Prostate gland (tissue), 2 donors: ENCODE measurements at regions not wholly inside any gene's neighbourhood (a gene's known extent, or its start where the extent isn't known, plus 50 kb on each side); places are given as distances from the start of the nearest gene placed in this dataset.

Source experiments
- CTCF ChIP-seq, 4 experiments: fragments of 200-600 bp in 2 of 4; fragments of 450-650 bp in 2 of 4; sonication (generic) in 2 of 4; IDR thresholded peaks; 1 replicate in 3 of 4; 2 replicates in 1 of 4; pipeline ENCODE4 v1.5.1; 2016 to 2019; ENCODE audit warnings: antibody characterized with exemption in 4 of 4, mild to moderate bottlenecking in 2 of 4, moderate library complexity in 2 of 4
- POLR2A ChIP-seq: fragments of 450-650 bp; IDR thresholded peaks from one replicate; pipeline ENCODE4 v1.6.1; 2016; ENCODE audit warnings: antibody characterized with exemption, mild to moderate bottlenecking

DNA sequence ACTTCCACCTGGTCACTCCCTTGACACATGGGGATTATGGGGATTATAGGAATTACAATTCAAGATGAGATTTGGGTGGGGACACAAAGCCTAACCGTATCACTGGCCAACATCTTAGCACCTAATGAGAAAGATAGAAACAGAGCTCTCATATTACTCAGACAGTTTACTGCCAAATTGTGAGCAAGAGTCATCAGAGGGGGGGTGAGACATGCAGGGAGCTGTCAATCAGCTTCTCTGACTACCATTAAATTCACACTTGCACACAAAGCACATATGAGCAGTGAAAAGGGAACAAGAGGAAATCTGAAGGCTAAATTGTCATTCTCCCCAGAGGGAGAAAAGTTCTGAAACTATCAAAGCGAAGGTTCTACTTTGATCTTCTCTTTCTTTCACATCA, 78.1 kb upstream of the GRIN2B start:
- TF ChIP-seq POLR2A (no peak), CTCF (IDR thresholded peaks at IDR 0.05) (no peak)
